Prostate gland (tissue), 2 donors: ENCODE measurements at regions not wholly inside any gene's neighbourhood (a gene's known extent, or its start where the extent isn't known, plus 50 kb on each side); places are given as distances from the start of the nearest gene placed in this dataset.

ENCODE experiments used
- POLR2AphosphoS5 ChIP-seq: sonication (generic); formaldehyde crosslinking; IDR thresholded peaks from one replicate; pipeline ENCODE4 v1.6.1; 2017; ENCODE audit warnings: antibody characterized with exemption
- TF ChIP-seq, protein P1 (sequence below), 4 experiments: fragments of 200-600 bp in 2 of 4; fragments of 450-650 bp in 2 of 4; sonication (generic) in 2 of 4; IDR thresholded peaks; 1 replicate in 3 of 4; 2 replicates in 1 of 4; pipeline ENCODE4 v1.5.1; 2016 to 2019; ENCODE audit warnings: antibody characterized with exemption in 4 of 4, mild to moderate bottlenecking in 2 of 4, moderate library complexity in 2 of 4

DNA sequence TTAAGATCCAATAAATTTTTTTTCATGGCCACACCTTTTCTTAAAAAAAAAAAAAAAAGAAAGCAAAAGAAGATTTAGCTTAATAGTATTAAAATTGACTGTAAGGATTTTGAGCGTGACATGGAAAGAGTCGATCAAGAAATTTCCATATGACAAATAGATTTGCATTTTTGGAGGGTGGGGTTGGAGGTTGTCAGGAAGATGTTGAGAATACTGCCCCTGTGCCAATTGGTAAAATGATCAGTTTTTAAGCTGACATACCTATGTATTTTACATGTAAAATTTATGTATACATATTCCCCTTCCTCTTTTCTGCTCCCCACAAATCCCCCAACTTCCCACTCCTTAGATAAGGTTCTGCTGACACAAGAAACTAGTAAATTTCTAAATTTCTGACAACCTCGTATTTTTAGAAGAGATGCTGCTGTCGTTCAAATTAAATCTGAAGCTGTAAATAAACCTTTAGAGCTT is 520.9 kb downstream of the CD83 start:
- TF ChIP-seq, protein P1, sequence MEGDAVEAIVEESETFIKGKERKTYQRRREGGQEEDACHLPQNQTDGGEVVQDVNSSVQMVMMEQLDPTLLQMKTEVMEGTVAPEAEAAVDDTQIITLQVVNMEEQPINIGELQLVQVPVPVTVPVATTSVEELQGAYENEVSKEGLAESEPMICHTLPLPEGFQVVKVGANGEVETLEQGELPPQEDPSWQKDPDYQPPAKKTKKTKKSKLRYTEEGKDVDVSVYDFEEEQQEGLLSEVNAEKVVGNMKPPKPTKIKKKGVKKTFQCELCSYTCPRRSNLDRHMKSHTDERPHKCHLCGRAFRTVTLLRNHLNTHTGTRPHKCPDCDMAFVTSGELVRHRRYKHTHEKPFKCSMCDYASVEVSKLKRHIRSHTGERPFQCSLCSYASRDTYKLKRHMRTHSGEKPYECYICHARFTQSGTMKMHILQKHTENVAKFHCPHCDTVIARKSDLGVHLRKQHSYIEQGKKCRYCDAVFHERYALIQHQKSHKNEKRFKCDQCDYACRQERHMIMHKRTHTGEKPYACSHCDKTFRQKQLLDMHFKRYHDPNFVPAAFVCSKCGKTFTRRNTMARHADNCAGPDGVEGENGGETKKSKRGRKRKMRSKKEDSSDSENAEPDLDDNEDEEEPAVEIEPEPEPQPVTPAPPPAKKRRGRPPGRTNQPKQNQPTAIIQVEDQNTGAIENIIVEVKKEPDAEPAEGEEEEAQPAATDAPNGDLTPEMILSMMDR (IDR thresholded peaks at IDR 0.05): no peak
- TF ChIP-seq POLR2AphosphoS5: no peak
